HG02588 (cell line): ENCODE measurements at regions not wholly inside any gene's neighbourhood (a gene's known extent, or its start where the extent isn't known, plus 50 kb on each side); places are given as distances from the start of the nearest gene placed in this dataset.
"Not testable (repeated sequence)": the region's sequence is repeated elsewhere in the genome, so short reads cannot be mapped to it uniquely, and the experiment has no call there.

Source experiments
- ATAC-seq: cut with Tn5 transposase; IDR thresholded peaks from one replicate; pipeline ENCODE4 v1.9.1; 2021; ENCODE audit warnings: mild to moderate bottlenecking, moderate library complexity; ENCODE audit not compliant: unreplicated experiment

- peak; percentile 68 for ATAC-seq
These were observed 136.6 kb upstream of the ZC3H15 start for GRCh38 chr2:186349508-186349907.

GRCh38 chr2:186354160-186354559 lies 131.9 kb upstream of the ZC3H15 start:
- ATAC-seq: not testable (repeated sequence)

- ATAC-seq: no peak
These were observed 120.7 kb upstream of the ZC3H15 start for GRCh38 chr2:186365406-186365805.

- no peak for ATAC-seq
These were observed 107.0 kb upstream of the ZC3H15 start for GRCh38 chr2:186379052-186379451.

GRCh38 chr2:186380805-186381204 lies 105.3 kb upstream of the ZC3H15 start:
- no peak for ATAC-seq

GRCh38 chr2:186381573-186381972 lies 104.5 kb upstream of the ZC3H15 start:
- ATAC-seq: no peak

GRCh38 chr2:186382932-186383331 lies 103.1 kb upstream of the ZC3H15 start:
- no peak for ATAC-seq

- no peak for ATAC-seq
These were observed 101.8 kb upstream of the ZC3H15 start for GRCh38 chr2:186384226-186384625.

- not testable (repeated sequence) for ATAC-seq
These were observed 100.3 kb upstream of the ZC3H15 start for GRCh38 chr2:186385638-186386201.

- no peak for ATAC-seq
These were observed 86.9 kb upstream of the ZC3H15 start for GRCh38 chr2:186399082-186399644.

- no peak for ATAC-seq
These were observed 80.2 kb upstream of the ZC3H15 start for GRCh38 chr2:186405842-186406241.

GRCh38 chr2:186407611-186408010 lies 78.4 kb upstream of the ZC3H15 start:
- no peak for ATAC-seq

GRCh38 chr2:186410802-186411201 lies 75.3 kb upstream of the ZC3H15 start:
- no peak for ATAC-seq

GRCh38 chr2:186422226-186422625 lies 63.8 kb upstream of the ZC3H15 start:
- ATAC-seq: no peak

GRCh38 chr2:186423481-186423880 lies 62.6 kb upstream of the ZC3H15 start:
- ATAC-seq: no peak

GRCh38 chr2:186424265-186424664 lies 61.8 kb upstream of the ZC3H15 start:
- ATAC-seq: no peak

GRCh38 chr2:186425576-186425975 lies 60.5 kb upstream of the ZC3H15 start:
- ATAC-seq: no peak

GRCh38 chr2:186426153-186427016 lies 59.7 kb upstream of the ZC3H15 start:
- ATAC-seq: peak; percentile 91

GRCh38 chr2:186427017-186427350 lies 59.1 kb upstream of the ZC3H15 start:
- ATAC-seq: peak; percentile 34

- no peak for ATAC-seq
These were observed 58.1 kb upstream of the ZC3H15 start for GRCh38 chr2:186427970-186428369.

- ATAC-seq: no peak
These were observed 57.0 kb upstream of the ZC3H15 start for GRCh38 chr2:186429104-186429503.

GRCh38 chr2:186431306-186431705 lies 54.8 kb upstream of the ZC3H15 start:
- ATAC-seq: no peak
